Mesendoderm (in vitro differentiated cells): ENCODE measurements at regions not wholly inside any gene's neighbourhood (a gene's known extent, or its start where the extent isn't known, plus 50 kb on each side); places are given as distances from the start of the nearest gene placed in this dataset.
A peak's percentile ranks its signal among the peaks of the same experiment; 100 is the strongest.

Experiments used
- DNase-seq: peaks from one replicate; pipeline ENCODE4 v3.0.0; 2013
- H2AK5ac ChIP-seq: 2 replicates; pipeline ENCODE4 v1.6.1; 2013; ENCODE audit warnings: low read length, inconsistent platforms
- H2BK120ac ChIP-seq: 2 replicates; pipeline ENCODE4 v1.6.1; 2013; ENCODE audit warnings: low read depth, mild to moderate bottlenecking, low read length, moderate library complexity, mixed read lengths
- H2BK15ac ChIP-seq: replicated peaks from 2 replicates; pipeline ENCODE4 v1.6.1; 2013; ENCODE audit warnings: low read depth, mild to moderate bottlenecking, moderate library complexity
- H2BK5ac ChIP-seq: 2 replicates; pipeline ENCODE4 v1.6.1; 2013; ENCODE audit warnings: low read length, inconsistent platforms
- H3K18ac ChIP-seq: 2 replicates; pipeline ENCODE4 v1.6.1; 2013; ENCODE audit warnings: mild to moderate bottlenecking, low read length, mixed read lengths
- H3K23ac ChIP-seq: one replicate; pipeline ENCODE4 v1.6.1; 2013; ENCODE audit warnings: low read length
- H3K27ac ChIP-seq: 2 replicates; pipeline ENCODE4 v1.5.1; 2013; ENCODE audit warnings: low read depth, mild to moderate bottlenecking, inconsistent platforms, low read length, moderate library complexity
- H3K27me3 ChIP-seq: 2 replicates; pipeline ENCODE4 v1.6.1; 2013; ENCODE audit warnings: low read length, control low read depth, mild to moderate bottlenecking, inconsistent platforms; ENCODE audit not compliant: insufficient read depth, poor library complexity
- H3K36me3 ChIP-seq: 2 replicates; pipeline ENCODE4 v1.6.1; 2013; ENCODE audit warnings: low read length, inconsistent platforms; ENCODE audit not compliant: control insufficient read depth, insufficient read depth
- H3K4ac ChIP-seq: one replicate; pipeline ENCODE4 v1.6.1; 2013; ENCODE audit warnings: low read depth, mild to moderate bottlenecking, low read length, moderate library complexity
- H3K4me1 ChIP-seq: 2 replicates; pipeline ENCODE4 v1.6.1; 2013; ENCODE audit warnings: low read depth, low read length, inconsistent platforms; ENCODE audit not compliant: control insufficient read depth
- H3K4me2 ChIP-seq: 2 replicates; pipeline ENCODE4 v1.6.1; 2013; ENCODE audit warnings: low read length
- H3K4me3 ChIP-seq: 2 replicates; pipeline ENCODE4 v1.5.1; 2013; ENCODE audit warnings: mild to moderate bottlenecking, low read length
- H3K56ac ChIP-seq: one replicate; pipeline ENCODE4 v1.6.1; 2013; ENCODE audit warnings: low read length
- H3K79me1 ChIP-seq: 2 replicates; pipeline ENCODE4 v1.6.1; 2013; ENCODE audit warnings: low read length, inconsistent platforms
- H3K79me2 ChIP-seq: 2 replicates; pipeline ENCODE4 v1.6.1; 2013; ENCODE audit warnings: mild to moderate bottlenecking, low read length; ENCODE audit not compliant: control insufficient read depth, insufficient read depth
- H3K9ac ChIP-seq: 2 replicates; pipeline ENCODE4 v1.6.1; 2013; ENCODE audit warnings: low read length, inconsistent platforms
- H4K5ac ChIP-seq: one replicate; pipeline ENCODE4 v1.6.1; 2013; ENCODE audit warnings: low read length
- H4K8ac ChIP-seq: one replicate; pipeline ENCODE4 v1.6.1; 2013; ENCODE audit warnings: low read depth, mild to moderate bottlenecking, control low read depth, low read length, moderate library complexity
- WGBS: extraction: QIAGEN DNeasy Blood & Tissue Kit; methylation state at CpG from one replicate; pipeline ENCODE4 v1.1.7; 2013; ENCODE audit warnings: low lambda C conversion rate, missing lambda C conversion rate; ENCODE audit not compliant: insufficient coverage; ENCODE audit errors: extremely low coverage; 5-methylcytosine and 5-hydroxymethylcytosine counted together

DNA sequence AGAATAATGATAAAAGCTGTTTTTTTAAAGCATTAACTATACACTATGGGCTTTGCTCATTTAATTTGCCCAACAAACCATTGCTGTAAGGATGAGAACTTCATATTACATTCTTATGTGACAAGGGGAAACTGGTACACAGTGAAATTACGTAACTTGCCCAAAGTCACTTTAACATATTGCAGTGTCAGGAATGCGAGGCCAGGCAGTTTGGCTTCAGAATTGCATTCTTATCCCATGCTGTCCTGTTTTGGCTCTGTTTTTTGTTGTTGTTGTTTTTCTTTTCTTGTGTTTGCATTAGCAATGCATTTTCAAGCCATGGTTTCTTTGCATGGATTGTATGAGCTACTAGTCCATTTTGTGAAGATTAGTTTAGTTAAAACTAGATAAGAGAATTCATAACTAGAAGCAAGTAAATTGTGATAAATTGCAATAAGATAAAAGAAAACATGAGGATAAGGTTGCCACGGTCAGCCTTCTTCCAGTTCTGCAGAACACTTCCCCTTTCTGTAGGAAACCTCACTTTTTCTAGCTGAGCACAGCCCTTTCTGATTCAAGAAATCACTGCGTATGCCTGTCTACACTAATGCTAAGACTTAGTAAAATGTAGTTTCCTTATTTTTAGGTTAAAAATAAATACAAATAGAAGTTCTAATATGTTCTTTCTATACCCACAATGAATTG lies 221.3 kb upstream of the KCNJ16 start:
- Histone ChIP-seq H2BK120ac (no peak overlapping the region), H3K79me2 (no peaks in the 10 kb centered on the region), H3K4me1 (no peaks in the 10 kb centered on the region), H3K23ac (no peak overlapping the region), H3K79me1 (no peaks in the 10 kb centered on the region), H3K18ac (no peak overlapping the region), H3K9ac (no peak overlapping the region), H4K8ac (no peak overlapping the region), H3K27ac (no peak overlapping the region), H2BK5ac (no peak overlapping the region), H3K56ac (no peak overlapping the region), H3K27me3 (no peaks in the 10 kb centered on the region), H3K4me3 (no peak overlapping the region), H3K4me2 (no peak overlapping the region), H3K36me3 (no peaks in the 10 kb centered on the region), H2BK15ac (no peak overlapping the region), H2AK5ac (no peak overlapping the region), H4K5ac (no peak overlapping the region), H3K4ac (no peak overlapping the region)
- no CpG with 5 or more reads among the region's 4 CpGs for WGBS
- DNase-seq, result no peak

DNA sequence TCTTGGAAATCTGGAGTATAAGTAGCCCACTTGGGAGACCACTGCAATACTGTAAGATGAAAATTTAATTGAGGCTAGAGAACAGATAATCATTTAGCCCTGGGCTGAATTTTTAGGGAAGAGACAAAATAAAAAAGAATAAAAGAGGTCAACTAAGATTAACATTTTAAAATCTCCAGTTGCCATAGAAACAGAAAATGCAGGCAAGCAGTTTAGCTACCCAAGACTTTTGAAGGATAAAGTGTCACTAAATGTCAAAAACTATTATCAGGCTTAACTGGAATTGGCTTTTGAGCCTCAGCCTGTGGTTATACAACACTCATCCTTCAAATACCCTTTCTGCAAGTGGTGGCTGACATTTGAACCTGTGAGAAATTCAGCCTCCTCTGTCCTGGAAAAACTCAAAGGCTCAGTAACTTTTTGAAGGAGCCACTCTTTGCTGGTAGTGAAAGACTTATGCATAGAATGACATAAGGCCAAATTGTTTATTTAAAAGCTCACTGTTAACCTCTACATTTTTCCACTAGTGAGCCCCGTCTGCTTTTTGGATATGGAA lies 220.7 kb upstream of the KCNJ16 start:
- H3K27me3 ChIP-seq, result no peaks in the 10 kb centered on the region

DNA sequence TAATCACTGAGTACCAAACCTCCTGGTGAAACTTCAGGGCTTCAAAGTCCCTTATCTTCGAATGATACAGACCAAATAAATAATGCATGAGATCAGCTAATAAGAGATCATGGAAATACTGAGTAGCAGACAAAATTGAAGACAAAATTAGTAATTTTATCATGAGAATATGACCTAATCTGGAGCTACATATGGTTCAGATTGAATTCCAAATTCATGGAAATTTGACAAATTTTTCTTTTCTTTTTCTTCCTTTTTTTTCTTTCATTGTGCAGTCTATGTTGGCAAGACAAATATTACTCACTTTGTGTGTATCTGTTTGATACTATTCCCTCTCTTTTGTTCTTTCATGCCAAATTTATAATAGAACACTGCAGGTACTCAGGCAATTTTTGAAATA lies 218.1 kb upstream of the KCNJ16 start:
- Histone ChIP-seq H2BK120ac (no peak overlapping the region), H2BK5ac (no peak overlapping the region), H3K4me2 (no peak overlapping the region), H3K23ac (no peak overlapping the region), H4K8ac (no peak overlapping the region), H3K27ac (no peak overlapping the region), H2AK5ac (no peak overlapping the region), H3K4me1 (no peaks in the 10 kb centered on the region), H2BK15ac (no peak overlapping the region), H3K56ac (no peak overlapping the region), H3K9ac (no peak overlapping the region), H3K79me2 (no peaks in the 10 kb centered on the region), H3K4ac (no peak overlapping the region), H3K79me1 (no peaks in the 10 kb centered on the region), H3K18ac (no peak overlapping the region), H3K36me3 (no peaks in the 10 kb centered on the region), H3K4me3 (no peak overlapping the region), H4K5ac (no peak overlapping the region), H3K27me3 (no peaks in the 10 kb centered on the region)
- no peak for DNase-seq
- WGBS, result no CpG with 5 or more reads among the region's 1 CpG

More for the DNA sequence above, 220.7 kb upstream of the KCNJ16 start:
- no peak overlapping the region for H3K4me2 ChIP-seq
- no peak overlapping the region for H3K27ac ChIP-seq
- H3K4me3 ChIP-seq, result no peak overlapping the region
- H3K79me1 ChIP-seq, result no peaks in the 10 kb centered on the region
- WGBS, result no CpG with 5 or more reads among the region's 1 CpG
- no peak overlapping the region for H3K4ac ChIP-seq
- no peaks in the 10 kb centered on the region for H3K36me3 ChIP-seq
- no peak overlapping the region for H4K8ac ChIP-seq
- no peak overlapping the region for H3K18ac ChIP-seq
- no peak overlapping the region for H3K23ac ChIP-seq
- no peak overlapping the region for H3K9ac ChIP-seq
- DNase-seq, result no peak
- no peaks in the 10 kb centered on the region for H3K4me1 ChIP-seq
- H4K5ac ChIP-seq, result no peak overlapping the region
- no peak overlapping the region for H2BK15ac ChIP-seq
- H2AK5ac ChIP-seq, result no peak overlapping the region
- no peak overlapping the region for H2BK120ac ChIP-seq
- no peaks in the 10 kb centered on the region for H3K79me2 ChIP-seq
- H3K56ac ChIP-seq, result no peak overlapping the region
- no peak overlapping the region for H2BK5ac ChIP-seq

DNA sequence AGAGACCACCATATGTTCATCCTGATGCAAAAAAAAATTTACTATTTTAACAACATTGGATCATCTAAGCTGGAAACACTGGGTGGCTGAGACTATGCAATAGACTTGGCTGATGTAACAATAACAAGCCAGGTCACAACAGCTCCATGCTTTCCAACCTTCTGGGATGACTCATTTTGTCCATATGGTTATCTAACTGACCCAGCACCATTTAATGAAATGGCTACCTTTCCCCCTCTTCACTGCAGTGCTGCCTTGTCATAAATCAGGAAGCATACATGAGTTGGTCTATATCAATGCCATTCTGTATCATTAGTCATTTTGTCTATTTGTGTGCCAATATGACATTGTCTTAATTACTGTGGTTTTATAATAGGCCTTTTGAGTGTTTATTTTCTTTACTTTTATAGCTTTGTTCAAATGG lies 217.6 kb upstream of the KCNJ16 start:
- Histone ChIP-seq H4K8ac (no peak overlapping the region), H3K9ac (no peak overlapping the region), H2AK5ac (no peak overlapping the region), H3K79me1 (no peaks in the 10 kb centered on the region), H3K79me2 (no peaks in the 10 kb centered on the region), H3K4me1 (no peaks in the 10 kb centered on the region), H3K27ac (no peak overlapping the region), H3K4me3 (no peak overlapping the region), H3K36me3 (no peaks in the 10 kb centered on the region), H3K4ac (no peak overlapping the region), H3K56ac (no peak overlapping the region), H4K5ac (no peak overlapping the region), H2BK120ac (no peak overlapping the region), H3K23ac (no peak overlapping the region), H2BK15ac (no peak overlapping the region), H3K18ac (no peak overlapping the region), H2BK5ac (no peak overlapping the region), H3K27me3 (no peaks in the 10 kb centered on the region), H3K4me2 (no peak overlapping the region)
- peak; percentile 17 for DNase-seq

DNA sequence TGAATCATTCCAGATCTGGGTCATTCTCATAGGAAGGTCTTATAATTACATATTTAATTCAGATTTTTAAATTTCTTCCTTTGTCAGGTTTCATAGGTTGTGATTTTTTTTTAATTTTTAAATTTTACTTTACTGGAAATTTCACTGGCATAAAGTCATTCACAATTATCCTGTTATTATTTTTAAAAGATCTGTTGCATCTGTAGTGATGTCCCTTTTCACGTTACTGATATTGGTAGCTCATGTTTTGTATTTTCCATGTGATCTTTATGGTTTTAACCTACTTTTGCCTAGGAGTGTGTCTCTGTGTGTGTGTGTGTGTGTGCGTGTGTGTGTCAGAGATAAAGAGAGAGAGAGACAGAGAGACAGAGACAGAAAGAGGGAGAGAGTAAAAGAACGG lies 216.6 kb upstream of the KCNJ16 start:
- Histone ChIP-seq H3K4me1 (no peaks in the 10 kb centered on the region), H3K18ac (no peak overlapping the region), H2BK15ac (no peak overlapping the region), H2BK5ac (no peak overlapping the region), H3K9ac (no peak overlapping the region), H3K79me1 (no peaks in the 10 kb centered on the region), H3K23ac (no peak overlapping the region), H3K27ac (no peak overlapping the region), H4K8ac (no peak overlapping the region), H3K4ac (no peak overlapping the region), H2AK5ac (no peak overlapping the region), H3K4me2 (no peak overlapping the region), H3K4me3 (no peak overlapping the region), H2BK120ac (no peak overlapping the region), H3K56ac (no peak overlapping the region), H3K27me3 (no peaks in the 10 kb centered on the region), H4K5ac (no peak overlapping the region), H3K36me3 (no peaks in the 10 kb centered on the region), H3K79me2 (no peaks in the 10 kb centered on the region)
- no peak for DNase-seq
- no CpG with 5 or more reads among the region's 3 CpGs for WGBS

DNA sequence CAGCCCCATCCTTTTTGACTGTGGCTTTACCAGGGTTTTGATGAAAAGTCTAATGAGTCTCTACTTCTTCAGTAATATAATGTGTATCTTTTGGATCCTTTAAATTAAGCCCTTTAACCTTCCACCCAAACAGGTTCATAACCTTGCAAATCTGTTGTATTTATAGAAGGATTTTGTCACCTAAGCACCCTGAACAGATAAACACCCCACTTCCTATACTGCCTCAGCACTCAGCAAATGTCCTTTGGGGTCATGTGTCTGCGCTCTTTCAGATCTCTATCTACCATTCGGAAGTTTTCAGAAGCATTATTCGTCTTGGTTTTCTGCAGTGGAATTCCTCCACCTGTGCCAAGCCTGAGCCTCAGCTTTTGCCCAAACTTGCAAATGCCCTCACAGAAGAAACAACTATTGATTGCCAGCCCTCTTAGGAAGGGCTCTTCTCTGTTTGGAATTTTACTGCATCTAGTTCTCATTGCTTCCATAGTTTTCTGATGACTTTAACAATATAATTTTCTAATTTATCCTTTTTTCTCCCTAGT lies 214.8 kb upstream of the KCNJ16 start:
- Histone ChIP-seq H3K56ac (no peak overlapping the region), H3K4ac (no peak overlapping the region), H4K8ac (no peak overlapping the region), H2BK120ac (no peak overlapping the region), H3K4me1 (no peaks in the 10 kb centered on the region), H3K79me1 (no peaks in the 10 kb centered on the region), H3K18ac (no peak overlapping the region), H3K4me3 (no peak overlapping the region), H3K4me2 (no peak overlapping the region), H2BK5ac (no peak overlapping the region), H3K27me3 (no peaks in the 10 kb centered on the region), H3K23ac (no peak overlapping the region), H3K9ac (no peak overlapping the region), H3K36me3 (no peaks in the 10 kb centered on the region), H2BK15ac (no peak overlapping the region), H3K79me2 (no peaks in the 10 kb centered on the region), H4K5ac (no peak overlapping the region), H3K27ac (no peak overlapping the region), H2AK5ac (no peak overlapping the region)
- no peak for DNase-seq
- no CpG with 5 or more reads among the region's 3 CpGs for WGBS
